CD8-positive, alpha-beta memory T cell (primary cell): ENCODE measurements at regions not wholly inside any gene's neighbourhood (a gene's known extent, or its start where the extent isn't known, plus 50 kb on each side); places are given as distances from the start of the nearest gene placed in this dataset.

Experiments
- CTCF ChIA-PET: fragments of 350-600 bp; sonication (Branson Sonifier 250); formaldehyde crosslinking; loops from one replicate; lab custom pipeline; 2021; ENCODE audit warnings: antibody characterized with exemption; lab: Charles Lee
- POLR2A ChIA-PET: fragments of 350-600 bp; sonication (Branson Sonifier 250); formaldehyde crosslinking; loops from one replicate; lab custom pipeline; 2021; ENCODE audit warnings: antibody characterized with exemption; lab: Charles Lee
- DNase-seq, 5 donors: peaks; one replicate each; pipeline versions ENCODE4 v3.0.0 to v3.0.0-alpha.2; 2020 to 2022; ENCODE audit warnings: mixed read lengths in 1 of 5
- H3K27ac ChIP-seq: one replicate; pipeline ENCODE4 v1.7.0; 2013; ENCODE audit warnings: low read depth, mild to moderate bottlenecking, low read length, moderate library complexity
- H3K27me3 ChIP-seq: 2 replicates; pipeline ENCODE4 v1.7.0; 2013; ENCODE audit warnings: low read length, mild to moderate bottlenecking; ENCODE audit not compliant: insufficient read depth, poor library complexity, severe bottlenecking
- H3K36me3 ChIP-seq: 2 replicates; pipeline ENCODE4 v1.7.0; 2013; ENCODE audit warnings: mild to moderate bottlenecking, low read length, moderate library complexity; ENCODE audit not compliant: insufficient read depth
- H3K4me1 ChIP-seq: 2 replicates; pipeline ENCODE4 v1.7.0; 2013; ENCODE audit warnings: mild to moderate bottlenecking, low read length, moderate library complexity; ENCODE audit not compliant: insufficient read depth
- H3K4me3 ChIP-seq: 2 replicates; pipeline ENCODE4 v1.7.0; 2013; ENCODE audit warnings: mild to moderate bottlenecking, low read length
- H3K9me3 ChIP-seq: 2 replicates; pipeline ENCODE4 v1.7.0; 2013; ENCODE audit warnings: mild to moderate bottlenecking, low read length
- H3K27ac Mint-ChIP-seq, 8 donors: one replicate each; pipeline ENCODE4 v1.8.0; 2020 to 2021; ENCODE audit warnings: mixed read lengths in 8 of 8, mild to moderate bottlenecking in 6 of 8, inconsistent platforms in 3 of 8, moderate library complexity in 3 of 8
- H3K27me3 Mint-ChIP-seq, 2 donors: one replicate each; pipeline ENCODE4 v1.8.0; 2020 to 2021; ENCODE audit warnings: mixed read lengths in 2 of 2, mild to moderate bottlenecking in 1 of 2, moderate library complexity in 1 of 2
- H3K36me3 Mint-ChIP-seq, 3 donors: one replicate each; pipeline ENCODE4 v1.8.0; 2020 to 2021; ENCODE audit warnings: mixed read lengths in 3 of 3, inconsistent platforms in 1 of 3, mild to moderate bottlenecking in 1 of 3
- H3K4me1 Mint-ChIP-seq, 3 donors: one replicate each; pipeline ENCODE4 v1.8.0; 2020 to 2021; ENCODE audit warnings: mixed read lengths in 3 of 3, inconsistent platforms in 1 of 3, mild to moderate bottlenecking in 1 of 3
- H3K4me3 Mint-ChIP-seq, 7 donors: one replicate each; pipeline ENCODE4 v1.8.0; 2020 to 2021; ENCODE audit warnings: mixed read lengths in 7 of 7, mild to moderate bottlenecking in 6 of 7, moderate library complexity in 4 of 7, inconsistent platforms in 2 of 7
- H3K9me3 Mint-ChIP-seq, 5 donors: one replicate each; pipeline ENCODE4 v1.8.0; 2020 to 2022; ENCODE audit warnings: mixed read lengths in 5 of 5, mild to moderate bottlenecking in 3 of 5, moderate library complexity in 2 of 5, inconsistent platforms in 1 of 5

- no peak overlapping the region for H3K27ac Mint-ChIP-seq
- H3K9me3 Mint-ChIP-seq: peaks cover 0 to 2% (median 0%) of the 10 kb centered on the region in 5 donors
- no peaks in the 10 kb centered on the region for H3K4me1 ChIP-seq
- no peaks in the 10 kb centered on the region for H3K4me1 Mint-ChIP-seq
- CTCF ChIA-PET: no interaction called here
- DNase-seq: no peak
- H3K4me3 Mint-ChIP-seq: no peak overlapping the region
- H3K27ac ChIP-seq: no peak overlapping the region
- H3K4me3 ChIP-seq: no peak overlapping the region
- H3K36me3 ChIP-seq: no peaks in the 10 kb centered on the region
- no peaks in the 10 kb centered on the region for H3K27me3 Mint-ChIP-seq
- H3K9me3 ChIP-seq: no peaks in the 10 kb centered on the region
- POLR2A ChIA-PET: no interaction called here
- no peaks in the 10 kb centered on the region for H3K27me3 ChIP-seq
- H3K36me3 Mint-ChIP-seq: no peaks in the 10 kb centered on the region
Observed at GRCh38 chr2:220940646-220941045, 631.5 kb downstream of the EPHA4 start.

GRCh38 chr2:220941683-220942082, 630.4 kb downstream of the EPHA4 start:
- Histone ChIP-seq H3K9me3 (no peaks in the 10 kb centered on the region), H3K4me3 (no peak overlapping the region), H3K27me3 (no peaks in the 10 kb centered on the region), H3K27ac (no peak overlapping the region), H3K4me1 (no peaks in the 10 kb centered on the region), H3K36me3 (no peaks in the 10 kb centered on the region)
- ChIA-PET POLR2A (no interaction called here), CTCF (no interaction called here)
- H3K27ac Mint-ChIP-seq: no peak overlapping the region
- no peaks in the 10 kb centered on the region for H3K27me3 Mint-ChIP-seq
- no peaks in the 10 kb centered on the region for H3K36me3 Mint-ChIP-seq
- H3K4me3 Mint-ChIP-seq: no peak overlapping the region
- no peaks in the 10 kb centered on the region for H3K4me1 Mint-ChIP-seq
- peaks cover 0 to 2% (median 0%) of the 10 kb centered on the region in 5 donors for H3K9me3 Mint-ChIP-seq
- no peak for DNase-seq

- CTCF ChIA-PET: interaction anchor here (1.5 kb wide), 1 partner anchor 10 kb away, joined by 3 read pairs; no protein-coding TSS in a partner anchor
- peaks cover 0 to 3% of the 10 kb centered on the region in 2 donors for H3K27me3 Mint-ChIP-seq
- POLR2A ChIA-PET: no interaction called here
Observed at GRCh38 chr2:220946552-220946951, 625.6 kb downstream of the EPHA4 start.

GRCh38 chr2:220948579-220948978, 623.5 kb downstream of the EPHA4 start:
- H3K27me3 Mint-ChIP-seq: peaks cover 0 to 3% of the 10 kb centered on the region in 2 donors
- Histone ChIP-seq H3K27ac (no peak overlapping the region), H3K36me3 (no peaks in the 10 kb centered on the region), H3K9me3 (no peaks in the 10 kb centered on the region), H3K4me3 (no peak overlapping the region), H3K27me3 (no peaks in the 10 kb centered on the region), H3K4me1 (no peaks in the 10 kb centered on the region)
- no peak overlapping the region for H3K27ac Mint-ChIP-seq
- H3K9me3 Mint-ChIP-seq: no peaks in the 10 kb centered on the region
- POLR2A ChIA-PET: no interaction called here
- no peaks in the 10 kb centered on the region for H3K4me1 Mint-ChIP-seq
- CTCF ChIA-PET: no interaction called here
- H3K4me3 Mint-ChIP-seq: no peak overlapping the region
- H3K36me3 Mint-ChIP-seq: no peaks in the 10 kb centered on the region
- no peak for DNase-seq

More at GRCh38 chr2:220946552-220946951, 625.6 kb downstream of the EPHA4 start:
- Histone ChIP-seq H3K4me3 (no peak overlapping the region), H3K9me3 (no peaks in the 10 kb centered on the region), H3K36me3 (no peaks in the 10 kb centered on the region), H3K4me1 (no peaks in the 10 kb centered on the region), H3K27ac (no peak overlapping the region), H3K27me3 (no peaks in the 10 kb centered on the region)
- H3K36me3 Mint-ChIP-seq: no peaks in the 10 kb centered on the region
- no peak overlapping the region for H3K27ac Mint-ChIP-seq
- H3K9me3 Mint-ChIP-seq: no peaks in the 10 kb centered on the region
- H3K4me1 Mint-ChIP-seq: no peaks in the 10 kb centered on the region
- no peak for DNase-seq
- no peak overlapping the region for H3K4me3 Mint-ChIP-seq

GRCh38 chr2:220949466-220949865, 622.6 kb downstream of the EPHA4 start:
- Histone ChIP-seq H3K36me3 (no peaks in the 10 kb centered on the region), H3K27ac (no peak overlapping the region), H3K4me3 (no peak overlapping the region), H3K27me3 (no peaks in the 10 kb centered on the region), H3K9me3 (no peaks in the 10 kb centered on the region), H3K4me1 (no peaks in the 10 kb centered on the region)
- ChIA-PET CTCF (no interaction called here), POLR2A (no interaction called here)
- Mint-ChIP-seq H3K9me3 (no peaks in the 10 kb centered on the region), H3K36me3 (no peaks in the 10 kb centered on the region), H3K4me1 (no peaks in the 10 kb centered on the region), H3K27ac (no peak overlapping the region), H3K4me3 (no peak overlapping the region), H3K27me3 (peaks cover 0 to 3% of the 10 kb centered on the region in 2 donors)
- no peak for DNase-seq

GRCh38 chr2:220955776-220956175, 616.3 kb downstream of the EPHA4 start:
- CTCF ChIA-PET: interaction anchor here (1.8 kb wide), 1 partner anchor 8 kb away, joined by 3 read pairs; no protein-coding TSS in a partner anchor
- Histone ChIP-seq H3K4me1 (no peaks in the 10 kb centered on the region), H3K4me3 (no peak overlapping the region), H3K27me3 (no peaks in the 10 kb centered on the region), H3K9me3 (no peaks in the 10 kb centered on the region), H3K36me3 (no peaks in the 10 kb centered on the region), H3K27ac (no peak overlapping the region)
- H3K4me3 Mint-ChIP-seq: no peak overlapping the region
- DNase-seq: no peak
- H3K9me3 Mint-ChIP-seq: peaks cover 0 to 2% (median 0%) of the 10 kb centered on the region in 5 donors
- POLR2A ChIA-PET: no interaction called here
- no peaks in the 10 kb centered on the region for H3K36me3 Mint-ChIP-seq
- H3K4me1 Mint-ChIP-seq: no peaks in the 10 kb centered on the region
- H3K27ac Mint-ChIP-seq: no peak overlapping the region
- peaks cover 2 to 11% of the 10 kb centered on the region in 2 donors for H3K27me3 Mint-ChIP-seq

- Mint-ChIP-seq H3K4me1 (no peaks in the 10 kb centered on the region), H3K27ac (no peak overlapping the region), H3K27me3 (peaks cover 2 to 11% of the 10 kb centered on the region in 2 donors), H3K36me3 (no peaks in the 10 kb centered on the region), H3K9me3 (peaks cover 0 to 2% (median 0%) of the 10 kb centered on the region in 5 donors), H3K4me3 (no peak overlapping the region)
- Histone ChIP-seq H3K27me3 (no peaks in the 10 kb centered on the region), H3K9me3 (no peaks in the 10 kb centered on the region), H3K27ac (no peak overlapping the region), H3K4me3 (no peak overlapping the region), H3K36me3 (no peaks in the 10 kb centered on the region), H3K4me1 (no peaks in the 10 kb centered on the region)
- CTCF ChIA-PET: interaction anchor here (1.8 kb wide), 1 partner anchor 9 kb away, joined by 3 read pairs; no protein-coding TSS in a partner anchor
- POLR2A ChIA-PET: no interaction called here
- no peak for DNase-seq
Observed at GRCh38 chr2:220956429-220956828, 615.7 kb downstream of the EPHA4 start.

- ChIA-PET POLR2A (no interaction called here), CTCF (no interaction called here)
- H3K4me1 Mint-ChIP-seq: no peaks in the 10 kb centered on the region
Observed at GRCh38 chr2:220959391-220959802, 612.7 kb downstream of the EPHA4 start.

More at GRCh38 chr2:220959391-220959802, 612.7 kb downstream of the EPHA4 start:
- no peaks in the 10 kb centered on the region for H3K36me3 Mint-ChIP-seq
- H3K27me3 Mint-ChIP-seq: peaks cover 2 to 11% of the 10 kb centered on the region in 2 donors
- H3K4me3 Mint-ChIP-seq: no peak overlapping the region
- Histone ChIP-seq H3K9me3 (no peaks in the 10 kb centered on the region), H3K27me3 (no peaks in the 10 kb centered on the region), H3K27ac (no peak overlapping the region), H3K4me1 (no peaks in the 10 kb centered on the region), H3K4me3 (no peak overlapping the region), H3K36me3 (no peaks in the 10 kb centered on the region)
- DNase-seq: no peak
- no peak overlapping the region for H3K27ac Mint-ChIP-seq
- peaks cover 0 to 2% (median 0%) of the 10 kb centered on the region in 5 donors for H3K9me3 Mint-ChIP-seq
